K562 (cell line): ENCODE measurements at regions not wholly inside any gene's neighbourhood (a gene's known extent, or its start where the extent isn't known, plus 50 kb on each side); places are given as distances from the start of the nearest gene placed in this dataset.

Experiments used
- ATAC-seq: fragments of 200-7000 bp; cut with Tn5 transposase; 3 replicates; pipeline ENCODE4 v1.9.1; 2020; ENCODE audit warnings: moderate library complexity
- BruUV-seq: library from RNA; stranded (reverse); fragments of 400-500 nt; replicated peaks from 2 replicates; lab custom pipeline; 2021; lab: Mats Ljungman, UMichigan
- CTCF ChIA-PET: fragments of 300-600 bp; formaldehyde crosslinking; extraction: SDS; loops from one replicate; lab custom pipeline; 2021; ENCODE audit warnings: low intra/inter-chr PET ratio; lab: Yijun Ruan, JAX
- POLR2A ChIA-PET: fragments of 300-600, 350-650 bp; sonication (Branson Sonifier 250); formaldehyde crosslinking; extraction: SDS; loops from one replicate; lab custom pipeline; 2021; ENCODE audit warnings: antibody characterized with exemption, inconsistent platforms; lab: Yijun Ruan, JAX
- DNase-seq, 4 experiments: peaks; one replicate each; pipeline versions ENCODE4 v3.0.0 to v3.0.0-alpha.2; 2011 to 2018; ENCODE audit warnings: low spot score in 3 of 4, mixed read lengths in 3 of 4; ENCODE audit errors: extremely low read depth in 1 of 4
- FAIRE-seq: peaks from 2 replicates; lab custom pipeline; 2011; peaks lifted over from hg19 to GRCh38; lab: Jason Lieb, UNC
- H2AFZ ChIP-seq: 2 replicates; pipeline ENCODE4 v1.6.0; 2011; ENCODE audit warnings: low read depth, low read length, control low read depth, inconsistent platforms
- H3K27ac ChIP-seq: fragments of 200-600 bp; 3 replicates; pipeline ENCODE4 v1.8.0; 2011; ENCODE audit warnings: low read depth, mild to moderate bottlenecking, control low read depth, inconsistent platforms, low read length, moderate library complexity, mixed read lengths; ENCODE audit errors: extremely low read depth
- H3K27me3 ChIP-seq, 2 experiments: fragments of 300-600 bp in 1 of 2; 2 replicates in 1 of 2; 3 replicates in 1 of 2; pipeline versions ENCODE4 v1.6.0 to v1.8.0; 2011; ENCODE audit warnings: inconsistent platforms in 2 of 2, low read length in 2 of 2, mild to moderate bottlenecking in 1 of 2, mixed read lengths in 1 of 2, moderate library complexity in 1 of 2; ENCODE audit not compliant: control insufficient read depth in 2 of 2, insufficient read depth in 2 of 2
- H3K36me3 ChIP-seq: fragments of 300-600 bp; 3 replicates; pipeline ENCODE4 v1.8.0; 2011; ENCODE audit warnings: mild to moderate bottlenecking, low read length, inconsistent platforms; ENCODE audit not compliant: control insufficient read depth, insufficient read depth
- H3K4me1 ChIP-seq, 2 experiments: fragments of 200-600 bp in 1 of 2; replicated peaks in 1 of 2; 2 replicates in 1 of 2; 3 replicates in 1 of 2; pipeline versions ENCODE4 v1.5.1 to v1.8.0; 2011; ENCODE audit warnings: inconsistent platforms in 2 of 2, low read length in 2 of 2, mild to moderate bottlenecking in 1 of 2, mixed read lengths in 1 of 2, moderate library complexity in 1 of 2; ENCODE audit not compliant: control insufficient read depth in 2 of 2, insufficient read depth in 2 of 2
- H3K4me2 ChIP-seq: 2 replicates; pipeline ENCODE4 v1.6.1; 2011; ENCODE audit warnings: low read length, control low read depth, inconsistent platforms, mixed read lengths; ENCODE audit not compliant: insufficient read depth
- H3K4me3 ChIP-seq: fragments of 200-600 bp; sonication (generic), shearing (Covaris generic); 2 replicates; pipeline ENCODE4 v1.5.1; 2016; ENCODE audit warnings: control low read depth, inconsistent platforms
- H3K79me2 ChIP-seq: fragments of 200-600 bp; 3 replicates; pipeline ENCODE4 v1.8.0; 2011; ENCODE audit warnings: low read length, inconsistent platforms; ENCODE audit not compliant: control insufficient read depth, insufficient read depth
- H3K9ac ChIP-seq, 2 experiments: 2 replicates each; pipeline versions ENCODE4 v1.6.0 to v1.6.1; 2011; ENCODE audit warnings: low read depth in 2 of 2, low read length in 2 of 2, control low read depth in 1 of 2, inconsistent platforms in 1 of 2, mild to moderate bottlenecking in 1 of 2, mixed read lengths in 1 of 2; ENCODE audit not compliant: insufficient read depth in 1 of 2
- H3K9me1 ChIP-seq: one replicate; pipeline ENCODE4 v1.6.0; 2011; ENCODE audit warnings: inconsistent platforms, mild to moderate bottlenecking, low read length, moderate library complexity; ENCODE audit not compliant: control insufficient read depth, insufficient read depth
- H3K9me3 ChIP-seq: replicated peaks from 2 replicates; pipeline ENCODE4 v1.5.1; 2011; ENCODE audit warnings: low read depth, low read length, inconsistent platforms; ENCODE audit not compliant: control insufficient read depth, insufficient read depth
- H4K20me1 ChIP-seq: replicated peaks from 2 replicates; pipeline ENCODE4 v1.6.1; 2011; ENCODE audit warnings: low read length, inconsistent platforms, mixed read lengths; ENCODE audit not compliant: control insufficient read depth, insufficient read depth
- MCM3 ChIP-seq: fragments of 450-650 bp; IDR thresholded peaks from 2 replicates; pipeline ENCODE4 v1.6.1; 2016
- MCM5 ChIP-seq: fragments of 450-650 bp; IDR thresholded peaks from 2 replicates; pipeline ENCODE4 v1.6.1; 2016; ENCODE audit warnings: low read depth
- MYBL2 ChIP-seq, 2 experiments: fragments of 450-650 bp in 1 of 2; sonication (generic) in 1 of 2; formaldehyde crosslinking in 1 of 2; IDR thresholded peaks; 2 replicates each; pipeline versions ENCODE4 v1.6.1 to v1.8.1; 2017 to 2022; ENCODE audit warnings: borderline replicate concordance in 1 of 2, inconsistent platforms in 1 of 2, low read depth in 1 of 2, mild to moderate bottlenecking in 1 of 2, missing genetic modification reagents in 1 of 2, moderate library complexity in 1 of 2
- NR2C2 ChIP-seq, 2 experiments: fragments of 200-800 bp in 1 of 2; sonication (Bioruptor generic) in 1 of 2; sonication (generic) in 1 of 2; formaldehyde crosslinking in 1 of 2; IDR thresholded peaks; 2 replicates each; pipeline versions ENCODE4 v1.6.1 to v1.8.0; 2016 to 2022; ENCODE audit warnings: mild to moderate bottlenecking in 1 of 2, missing compliant biosample characterization in 1 of 2, missing genetic modification characterization in 1 of 2, missing genetic modification reagents in 1 of 2
- POLR2G ChIP-seq: fragments of 200-400 bp; formaldehyde crosslinking; IDR thresholded peaks from 2 replicates; pipeline ENCODE4 v1.6.1; 2017; ENCODE audit warnings: low read depth, mild to moderate bottlenecking, antibody characterized with exemption, low read length, moderate library complexity
- SMARCE1 ChIP-seq: fragments of 450-650 bp; IDR thresholded peaks from 2 replicates; pipeline ENCODE4 v1.7.1; 2016; ENCODE audit warnings: mild to moderate bottlenecking
- TCF7 ChIP-seq: sonication (generic); IDR thresholded peaks from 2 replicates; pipeline ENCODE4 v1.6.1; 2016; ENCODE audit warnings: antibody characterized with exemption, borderline replicate concordance
- TSHZ1 ChIP-seq: fragments of 250-450 bp; sonication (Bioruptor Pico); IDR thresholded peaks from 2 replicates; pipeline ENCODE4 v1.4.0; 2020; ENCODE audit warnings: mild to moderate bottlenecking, moderate library complexity
- ZC3H8 ChIP-seq: fragments of 450-650 bp; IDR thresholded peaks from 2 replicates; pipeline ENCODE4 v1.6.1; 2017
- WGBS: fragments of 100-300 bp; shearing (Covaris generic); methylation state at CpG from one replicate; pipeline ENCODE4 v1.1.6; 2016; ENCODE audit warnings: low coverage, mixed read lengths; ENCODE audit not compliant: insufficient coverage; ENCODE audit errors: missing lambda C conversion rate; 5-methylcytosine and 5-hydroxymethylcytosine counted together
- in situ Hi-C: fragments of 300-500 bp; cut with MboI; formaldehyde crosslinking; loops from 4 replicates; pipeline ENCODE4 v1.15.0; 2018; ENCODE audit warnings: inconsistent platforms, mixed read lengths
- intact Hi-C: fragments of 100-400 bp; cut with micrococcal nuclease; formaldehyde crosslinking; loops from 2 replicates; pipeline ENCODE4 v1.14.2; 2022

- TF ChIP-seq MYBL2 (IDR thresholded peaks at IDR 0.05; ENCODE audit: low read depth): no peak
- TF ChIP-seq MYBL2 (CRISPR knock-in tag; IDR thresholded peaks at IDR 0.05; ENCODE audit: borderline replicate concordance): no peak
- TF ChIP-seq ZC3H8: no peak
- no peak for TF ChIP-seq MCM3
Observed at GRCh38 chr9:88798476-88798875, 192.8 kb upstream of the S1PR3 start (continued).

- WGBS: 41% methylated on average over 6 of the region's 6 CpGs
- in situ Hi-C loops: no loop called here
- CTCF ChIA-PET: no interaction called here
Observed at GRCh38 chr9:88799541-88800328, 191.5 kb upstream of the S1PR3 start.

More at GRCh38 chr9:88799541-88800328, 191.5 kb upstream of the S1PR3 start:
- H3K36me3 ChIP-seq: no peaks in the 10 kb centered on the region
- no peaks in the 10 kb centered on the region for H3K79me2 ChIP-seq
- H3K27ac ChIP-seq: no peak overlapping the region; the same call in 2 of the 3 replicates
- TF ChIP-seq MCM5 (no peak), TCF7 (no peak), TSHZ1 (CRISPR knock-in tag) (no peak), POLR2G (no peak), SMARCE1 (no peak), NR2C2 (CRISPR knock-in tag; IDR thresholded peaks at IDR 0.05) (no peak), NR2C2 (tag; IDR thresholded peaks at IDR 0.05) (no peak)
- TF ChIP-seq, all 486 proteins: peak for 0
- FAIRE-seq (no peak), ATAC-seq (no peak), DNase-seq (no peak)
- BruUV-seq: no TSS peak
- POLR2A ChIA-PET: no interaction called here
- peaks cover 3 to 31% of the 10 kb centered on the region in 2 experiments; a peak in 4 of 5 replicates for H3K4me1 ChIP-seq
- no peak overlapping the region for H3K4me3 ChIP-seq
- intact Hi-C loops: no loop called here
- 0 out of 2 replicates have a peak overlapping the region, but pooled peaks have one; percentile 24 for H2AFZ ChIP-seq
- H3K27me3 ChIP-seq: no peaks in the 10 kb centered on the region
- no peaks in the 10 kb centered on the region; the same call in none of the 2 replicates for H3K9me3 ChIP-seq
- peak overlapping the region; percentile 25; the same call in 1 of the 2 replicates for H3K4me2 ChIP-seq
- no peaks in the 10 kb centered on the region for H4K20me1 ChIP-seq
- H3K9ac ChIP-seq: no peak overlapping the region; a peak in 1 of 4 replicates
- H3K9me1 ChIP-seq: peaks cover 3% of the 10 kb centered on the region
